GM03348 (cell line): ENCODE measurements at regions not wholly inside any gene's neighbourhood (a gene's known extent, or its start where the extent isn't known, plus 50 kb on each side); places are given as distances from the start of the nearest gene placed in this dataset.

Experiments
- DNase-seq: peaks from one replicate; pipeline ENCODE4 v3.0.0; 2012; ENCODE audit warnings: low spot score

GRCh38 chr16:86747761-86748160, 169.4 kb downstream of the FOXL1 start:
- DNase-seq = no peak

GRCh38 chr16:86748652-86749051, 170.3 kb downstream of the FOXL1 start:
- DNase-seq = no peak

- DNase-seq = peak; percentile 82
Observed at GRCh38 chr16:86751076-86752030, 173.0 kb downstream of the FOXL1 start.

GRCh38 chr16:86752582-86753175, 174.3 kb downstream of the FOXL1 start:
- no peak for DNase-seq

GRCh38 chr16:86753399-86753798, 175.1 kb downstream of the FOXL1 start:
- no peak for DNase-seq

GRCh38 chr16:86755571-86756006, 177.2 kb downstream of the FOXL1 start:
- no peak for DNase-seq

DNA sequence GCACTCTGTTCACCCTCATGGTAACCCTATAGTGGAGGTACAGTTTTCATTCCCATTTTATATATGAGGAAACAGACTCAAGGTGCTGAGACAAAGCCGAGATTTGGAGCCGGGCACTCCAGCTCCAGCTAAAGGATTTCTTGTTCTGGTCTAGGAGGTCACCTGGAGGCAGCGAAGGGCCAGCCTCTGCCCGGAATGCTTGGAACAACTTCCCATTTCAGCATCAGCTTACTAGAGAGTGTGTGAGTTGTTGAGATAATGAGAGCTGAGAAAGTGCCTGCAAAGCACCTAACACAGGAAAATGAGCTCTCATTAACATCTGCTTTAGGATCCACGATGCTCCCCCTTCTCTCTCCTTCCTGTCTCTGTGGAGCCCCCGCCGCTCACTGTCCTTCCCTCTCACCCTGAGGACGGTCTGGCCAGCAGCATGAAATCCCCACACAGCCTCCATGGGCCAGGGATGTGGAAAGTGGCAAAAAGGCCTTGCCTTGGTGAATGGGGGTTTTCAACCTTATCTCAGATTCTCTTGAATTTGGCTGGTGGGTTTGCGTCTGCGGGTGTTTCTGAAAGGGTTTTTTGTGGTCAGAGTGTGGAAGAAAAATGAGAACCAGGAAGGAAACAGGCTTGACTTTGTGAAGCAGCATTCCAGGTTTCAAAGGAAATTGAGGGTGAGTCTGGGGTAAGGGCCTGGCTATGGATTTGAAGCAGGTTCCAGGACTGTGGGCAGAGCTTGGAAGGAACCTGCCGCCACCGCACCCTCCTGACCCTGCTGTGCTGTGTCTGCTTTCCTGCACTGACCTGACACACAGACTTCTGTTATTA, 178.7 kb downstream of the FOXL1 start:
- no peak for DNase-seq

- no peak for DNase-seq
Observed at GRCh38 chr16:86757704-86758040, 179.3 kb downstream of the FOXL1 start.

- DNase-seq = no peak
Observed at GRCh38 chr16:86758932-86759331, 180.6 kb downstream of the FOXL1 start.

GRCh38 chr16:86761111-86762031, 183.0 kb downstream of the FOXL1 start:
- DNase-seq = peak; percentile 85

DNA sequence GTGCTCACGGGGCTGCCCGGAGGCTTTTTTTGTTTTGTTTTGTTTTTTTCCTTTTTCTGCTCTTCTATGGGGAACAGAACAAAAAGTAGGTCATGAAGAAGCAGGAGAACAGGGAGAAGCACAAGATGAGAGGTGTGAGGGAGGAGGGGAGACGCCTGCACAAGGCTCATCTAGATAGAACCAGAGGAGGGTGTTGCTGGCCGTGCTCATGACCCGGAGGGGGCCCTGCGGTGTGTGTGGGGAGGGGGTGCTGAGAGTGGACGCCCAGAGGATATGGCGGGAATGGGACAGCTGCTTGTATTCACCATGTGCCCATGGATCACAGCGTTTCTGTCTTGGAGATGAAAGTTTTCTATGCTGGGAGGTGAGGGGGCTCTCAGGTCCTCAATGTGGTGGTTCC, 183.7 kb downstream of the FOXL1 start:
- no peak for DNase-seq

- DNase-seq = no peak
Observed at GRCh38 chr16:86763819-86764218, 185.5 kb downstream of the FOXL1 start.

- DNase-seq = no peak
Observed at GRCh38 chr16:86764551-86764950, 186.2 kb downstream of the FOXL1 start.

DNA sequence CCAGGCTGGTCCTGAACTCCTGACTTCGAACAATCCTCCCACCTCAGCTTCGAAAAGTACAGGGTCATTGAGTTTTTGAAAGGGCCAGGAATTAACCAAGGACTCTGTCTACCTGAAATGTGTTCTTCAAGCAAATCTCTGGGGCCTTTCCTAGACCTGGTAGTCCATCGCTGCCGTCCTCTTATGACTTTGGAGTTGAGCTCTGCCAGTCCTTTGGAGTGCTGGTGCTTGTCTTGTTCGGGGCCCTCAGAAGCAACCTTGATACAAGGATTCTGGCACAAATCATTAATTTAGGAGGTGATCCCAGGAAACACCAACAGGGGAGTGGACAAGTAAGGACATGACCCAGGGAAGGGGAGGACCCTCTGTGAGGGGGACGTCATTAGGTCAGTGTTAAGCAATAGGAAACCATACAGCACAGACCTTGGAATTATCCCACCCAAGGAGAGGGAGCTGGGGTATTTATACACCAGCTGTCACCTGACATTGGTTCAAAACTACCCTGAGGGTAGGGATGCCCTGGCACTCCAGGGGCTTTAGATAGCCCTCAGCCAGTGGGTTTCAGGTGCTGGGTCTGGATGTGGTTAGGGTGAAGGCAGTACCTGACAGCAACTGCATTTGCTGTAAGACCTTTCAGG, 187.2 kb downstream of the FOXL1 start:
- no peak for DNase-seq

DNA sequence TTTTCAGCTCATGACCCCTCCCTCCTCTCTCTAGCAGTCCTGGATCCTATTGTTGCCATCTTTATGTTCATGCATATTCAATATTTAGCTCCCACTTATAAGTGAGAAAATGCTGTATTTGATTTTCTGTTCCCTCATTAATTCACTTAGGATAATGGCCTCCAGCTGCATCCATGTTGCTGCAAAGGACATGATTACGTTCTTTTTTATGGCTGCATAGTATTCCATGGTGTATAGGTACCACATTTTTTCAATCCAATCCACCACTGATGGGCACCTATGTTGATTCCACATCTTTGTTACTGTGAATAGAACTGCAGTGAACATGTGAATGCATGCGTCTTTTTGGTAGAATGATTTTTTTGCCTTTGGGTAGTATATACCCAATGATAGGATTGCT, 188.4 kb downstream of the FOXL1 start:
- DNase-seq = no peak

DNA sequence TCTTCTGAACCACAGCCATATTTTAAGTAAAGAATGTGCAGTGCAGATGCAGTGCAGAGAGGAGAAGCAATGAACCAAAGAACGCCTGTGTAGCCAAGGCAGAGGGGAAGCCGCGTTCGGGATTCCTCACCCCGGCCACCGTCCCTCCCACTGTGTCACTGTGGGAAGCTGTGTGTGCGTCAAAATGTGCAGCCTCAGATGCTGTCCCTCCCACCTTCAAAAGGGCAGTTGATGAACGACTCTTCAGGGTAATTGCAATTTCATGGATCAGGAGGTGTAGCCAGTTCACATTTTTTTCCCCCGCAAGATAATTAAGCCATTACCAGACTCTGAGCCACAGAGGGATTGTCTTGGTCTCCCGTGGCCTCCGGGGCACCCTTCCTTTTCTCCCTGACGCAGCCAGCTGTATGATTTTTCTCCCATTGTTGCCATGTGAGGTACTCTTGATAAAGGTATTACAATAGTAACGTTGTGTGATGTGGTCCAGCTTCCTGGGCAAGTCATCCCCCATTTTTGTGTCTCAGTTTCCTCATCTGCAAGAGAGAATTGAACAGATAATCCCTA, 190.0 kb downstream of the FOXL1 start:
- DNase-seq = no peak

GRCh38 chr16:86768999-86769398, 190.7 kb downstream of the FOXL1 start:
- no peak for DNase-seq

DNA sequence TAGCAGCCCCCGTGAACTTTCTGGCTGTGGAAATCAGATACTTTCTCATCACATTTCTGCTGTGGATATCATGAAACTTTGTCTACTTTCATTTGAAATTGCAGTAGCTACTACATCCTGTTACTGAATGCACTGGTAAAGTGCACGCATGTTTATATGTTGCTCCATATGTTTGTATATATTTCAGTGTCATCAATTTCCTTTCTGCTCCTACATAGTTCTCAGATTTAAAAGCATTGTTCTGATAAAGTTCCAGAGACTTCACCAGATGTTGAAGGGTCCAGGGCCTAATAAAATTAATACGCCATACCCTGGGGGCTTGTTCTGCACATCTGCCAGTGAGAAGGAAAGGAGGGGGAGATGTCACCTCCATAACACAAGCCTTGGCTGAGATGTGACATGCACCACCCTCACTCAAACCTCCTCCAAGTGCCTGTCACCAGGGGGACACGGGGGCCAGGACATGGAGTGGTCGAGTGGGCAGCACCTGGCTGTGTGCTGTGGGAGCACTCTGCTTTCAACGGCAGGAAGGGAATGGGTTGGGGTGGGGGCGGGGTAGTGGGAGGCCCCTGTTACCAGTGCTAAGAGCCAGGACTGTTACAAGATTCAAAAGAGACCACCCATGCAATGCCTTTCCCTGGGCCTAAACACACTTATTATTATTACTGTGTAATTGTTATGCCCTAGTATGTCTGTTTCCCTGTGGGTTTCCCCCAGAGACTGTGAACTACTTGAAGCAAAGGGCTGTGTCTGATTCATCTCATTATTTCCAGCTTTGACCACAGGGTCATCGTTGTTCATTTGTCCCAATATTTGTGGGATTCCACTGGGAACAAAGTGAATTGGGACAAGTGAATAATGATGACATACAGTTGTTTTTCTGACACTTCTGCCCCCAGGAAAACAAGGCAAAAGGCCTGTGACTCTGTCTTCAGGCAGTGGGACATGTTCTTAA, 193.4 kb downstream of the FOXL1 start:
- DNase-seq = peak; percentile 50

GRCh38 chr16:86772671-86773353, 194.5 kb downstream of the FOXL1 start:
- peak; percentile 85 for DNase-seq
